Progenitor cell of endocrine pancreas (in vitro differentiated cells): ENCODE measurements at regions not wholly inside any gene's neighbourhood (a gene's known extent, or its start where the extent isn't known, plus 50 kb on each side); places are given as distances from the start of the nearest gene placed in this dataset.

Experiments
- DNase-seq: peaks from one replicate; pipeline ENCODE4 v3.0.0; 2021; ENCODE audit warnings: low spot score; ENCODE audit not compliant: unreplicated experiment
- H3K27ac Mint-ChIP-seq: 2 replicates; pipeline ENCODE4 v1.8.0; 2021; ENCODE audit warnings: mild to moderate bottlenecking, moderate library complexity, mixed read lengths
- H3K27me3 Mint-ChIP-seq: 2 replicates; pipeline ENCODE4 v1.8.0; 2021; ENCODE audit warnings: mixed read lengths
- H3K36me3 Mint-ChIP-seq: 2 replicates; pipeline ENCODE4 v1.8.0; 2022; ENCODE audit warnings: mixed read lengths; ENCODE audit not compliant: insufficient read depth
- H3K4me1 Mint-ChIP-seq: 2 replicates; pipeline ENCODE4 v1.8.0; 2021; ENCODE audit warnings: low read depth, mixed read lengths
- H3K4me3 Mint-ChIP-seq: 2 replicates; pipeline ENCODE4 v1.8.0; 2021; ENCODE audit warnings: low read depth, mild to moderate bottlenecking, moderate library complexity, mixed read lengths
- H3K9me3 Mint-ChIP-seq: 2 replicates; pipeline ENCODE4 v1.8.0; 2021; ENCODE audit warnings: low read depth, mixed read lengths
- TF ChIP-seq, protein P1 (sequence below): fragments of 200-600 bp; sonication (generic); IDR thresholded peaks from one replicate; pipeline ENCODE4 v1.5.0; 2021; ENCODE audit warnings: antibody characterized with exemption, mild to moderate bottlenecking; ENCODE audit not compliant: unreplicated experiment

DNA sequence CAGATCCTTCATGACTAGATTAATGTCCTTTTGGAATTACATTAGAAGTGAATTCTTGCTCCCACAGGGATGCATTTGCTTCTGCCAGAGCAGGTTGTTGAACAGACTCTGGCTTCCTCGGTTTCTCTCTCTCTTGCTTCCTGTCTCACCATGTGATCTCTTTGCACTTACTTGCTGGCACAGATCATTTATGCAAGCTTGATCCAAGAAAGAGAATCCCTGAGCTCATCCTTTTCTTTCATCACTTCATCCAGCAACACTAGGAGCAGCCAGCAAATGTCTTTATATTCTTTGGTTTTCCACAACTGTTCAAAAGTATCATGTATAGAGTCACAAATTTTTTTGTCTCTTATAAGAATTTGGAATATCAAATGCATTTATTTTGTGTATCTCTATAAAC, 313.5 kb downstream of the ZNF326 start:
- H3K27me3 Mint-ChIP-seq: no peaks in the 10 kb centered on the region
- H3K4me3 Mint-ChIP-seq: no peak overlapping the region
- DNase-seq: no peak
- peaks cover 6% of the 10 kb centered on the region for H3K9me3 Mint-ChIP-seq
- H3K4me1 Mint-ChIP-seq: peaks cover 12% of the 10 kb centered on the region
- H3K36me3 Mint-ChIP-seq: peaks cover 1% of the 10 kb centered on the region
- H3K27ac Mint-ChIP-seq: no peak overlapping the region
- TF ChIP-seq, protein P1, sequence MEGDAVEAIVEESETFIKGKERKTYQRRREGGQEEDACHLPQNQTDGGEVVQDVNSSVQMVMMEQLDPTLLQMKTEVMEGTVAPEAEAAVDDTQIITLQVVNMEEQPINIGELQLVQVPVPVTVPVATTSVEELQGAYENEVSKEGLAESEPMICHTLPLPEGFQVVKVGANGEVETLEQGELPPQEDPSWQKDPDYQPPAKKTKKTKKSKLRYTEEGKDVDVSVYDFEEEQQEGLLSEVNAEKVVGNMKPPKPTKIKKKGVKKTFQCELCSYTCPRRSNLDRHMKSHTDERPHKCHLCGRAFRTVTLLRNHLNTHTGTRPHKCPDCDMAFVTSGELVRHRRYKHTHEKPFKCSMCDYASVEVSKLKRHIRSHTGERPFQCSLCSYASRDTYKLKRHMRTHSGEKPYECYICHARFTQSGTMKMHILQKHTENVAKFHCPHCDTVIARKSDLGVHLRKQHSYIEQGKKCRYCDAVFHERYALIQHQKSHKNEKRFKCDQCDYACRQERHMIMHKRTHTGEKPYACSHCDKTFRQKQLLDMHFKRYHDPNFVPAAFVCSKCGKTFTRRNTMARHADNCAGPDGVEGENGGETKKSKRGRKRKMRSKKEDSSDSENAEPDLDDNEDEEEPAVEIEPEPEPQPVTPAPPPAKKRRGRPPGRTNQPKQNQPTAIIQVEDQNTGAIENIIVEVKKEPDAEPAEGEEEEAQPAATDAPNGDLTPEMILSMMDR: no peak

DNA sequence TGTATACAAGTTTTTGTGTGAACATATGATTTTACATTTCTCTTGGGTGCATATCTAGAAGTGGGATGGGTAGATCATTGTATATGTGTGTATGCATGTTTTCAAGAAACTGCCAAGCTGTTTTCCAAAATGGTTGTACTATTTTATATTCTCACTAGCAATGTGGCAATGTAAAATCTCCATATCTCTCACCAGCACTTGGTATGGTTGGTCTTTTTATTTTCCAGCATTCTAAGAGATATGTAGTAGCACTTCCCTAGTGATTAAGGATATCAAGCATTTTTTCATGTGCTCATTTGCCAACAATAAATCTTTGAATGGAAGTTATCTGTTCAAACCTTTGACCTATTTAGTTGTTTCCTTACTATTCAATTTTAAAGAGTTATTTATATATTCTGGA, 310.7 kb downstream of the ZNF326 start:
- no peak for DNase-seq
- TF ChIP-seq, protein P1: no peak
- Mint-ChIP-seq H3K9me3 (peaks cover 6% of the 10 kb centered on the region), H3K27ac (no peak overlapping the region), H3K4me1 (peaks cover 3% of the 10 kb centered on the region), H3K27me3 (no peaks in the 10 kb centered on the region), H3K4me3 (no peak overlapping the region), H3K36me3 (peaks cover 1% of the 10 kb centered on the region)

DNA sequence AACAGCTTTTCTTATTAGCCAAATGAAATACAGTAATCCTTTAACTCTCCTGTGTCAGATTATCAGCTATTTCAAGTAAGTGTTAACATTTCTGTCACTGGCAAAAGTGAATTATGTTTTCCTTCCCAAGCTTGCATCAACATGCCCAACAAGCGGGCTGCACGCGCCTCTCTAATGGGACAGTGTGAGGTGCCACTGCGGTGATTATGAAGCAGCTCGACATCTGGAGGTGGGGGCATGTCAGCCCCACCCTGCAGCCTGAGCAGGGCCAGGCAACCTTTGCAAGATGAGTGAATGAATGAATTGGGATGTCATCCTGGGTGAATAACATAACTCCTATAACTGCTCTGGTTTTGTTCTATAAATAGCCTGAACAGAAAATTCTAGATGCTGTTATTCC, 301.4 kb downstream of the ZNF326 start:
- H3K27me3 Mint-ChIP-seq: peaks cover 7% of the 10 kb centered on the region
- no peak for DNase-seq
- no peak overlapping the region for H3K27ac Mint-ChIP-seq
- H3K4me1 Mint-ChIP-seq: no peaks in the 10 kb centered on the region
- no peaks in the 10 kb centered on the region for H3K36me3 Mint-ChIP-seq
- H3K4me3 Mint-ChIP-seq: no peak overlapping the region
- TF ChIP-seq, protein P1: no peak
- H3K9me3 Mint-ChIP-seq: peaks cover 3% of the 10 kb centered on the region

DNA sequence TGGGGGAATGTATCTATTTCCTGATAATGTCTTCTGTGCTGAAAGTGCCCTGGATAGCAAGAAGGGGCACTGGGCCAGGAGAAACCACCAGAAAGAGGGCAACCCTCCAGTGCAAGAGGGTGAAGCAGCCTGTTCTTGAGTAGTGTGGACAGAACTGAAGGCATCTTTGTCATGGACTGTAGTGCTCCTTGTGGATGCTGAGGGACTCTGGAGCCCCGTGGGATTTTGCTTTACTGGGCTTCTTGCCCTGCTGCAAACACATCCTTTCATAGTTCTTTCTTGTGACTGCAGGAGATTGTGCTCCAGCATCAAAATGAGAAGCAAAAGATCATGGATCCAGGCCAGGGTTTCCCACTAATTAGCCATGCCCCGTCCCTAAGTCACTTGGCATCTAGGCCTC, 300.6 kb downstream of the ZNF326 start:
- TF ChIP-seq, protein P1: no peak
- Mint-ChIP-seq H3K27ac (no peak overlapping the region), H3K9me3 (peaks cover 3% of the 10 kb centered on the region), H3K27me3 (peaks cover 7% of the 10 kb centered on the region), H3K36me3 (no peaks in the 10 kb centered on the region), H3K4me1 (no peaks in the 10 kb centered on the region), H3K4me3 (no peak overlapping the region)
- DNase-seq: no peak

DNA sequence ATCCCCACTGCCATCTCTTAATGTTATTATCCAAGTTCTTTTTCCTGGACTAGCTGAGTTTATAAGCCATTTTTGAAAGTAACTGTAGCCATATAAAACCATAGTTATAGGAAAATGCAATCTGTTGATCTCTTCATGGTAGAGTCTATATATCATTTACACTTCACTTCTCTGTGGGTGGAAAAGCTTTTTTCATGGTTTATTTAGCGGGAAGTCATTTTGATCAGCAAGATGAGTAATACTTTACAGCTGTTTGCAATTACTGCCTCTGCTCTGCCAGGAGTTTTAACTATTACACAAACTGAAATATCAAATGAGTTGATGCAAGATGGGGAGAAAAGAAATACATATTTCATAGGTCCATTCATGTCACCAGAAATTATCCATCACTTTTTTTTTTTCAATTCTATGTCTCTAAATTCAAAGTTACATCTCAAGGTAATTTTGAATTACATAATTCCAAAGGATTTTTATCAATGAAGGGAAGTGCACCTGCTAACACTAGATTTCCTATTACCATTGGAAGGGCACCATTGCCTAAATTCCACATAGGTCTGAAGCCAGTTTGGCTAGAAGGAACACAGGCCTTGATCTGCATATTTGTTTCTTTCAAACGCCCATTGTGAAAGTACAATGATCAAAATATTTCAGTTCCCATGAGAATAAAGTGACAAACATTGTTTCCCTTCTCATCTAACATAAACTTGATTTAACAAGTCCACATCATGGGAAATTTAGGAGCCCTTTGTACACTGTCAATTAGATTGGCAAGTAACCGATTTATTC, 296.7 kb downstream of the ZNF326 start:
- H3K4me1 Mint-ChIP-seq: no peaks in the 10 kb centered on the region
- TF ChIP-seq, protein P1: no peak
- DNase-seq: no peak
- H3K36me3 Mint-ChIP-seq: no peaks in the 10 kb centered on the region
- no peak overlapping the region for H3K4me3 Mint-ChIP-seq
- H3K27ac Mint-ChIP-seq: no peak overlapping the region
- H3K27me3 Mint-ChIP-seq: no peaks in the 10 kb centered on the region
- H3K9me3 Mint-ChIP-seq: peaks cover 3% of the 10 kb centered on the region
